Neuronal stem cell (in vitro differentiated cells): ENCODE measurements at regions not wholly inside any gene's neighbourhood (a gene's known extent, or its start where the extent isn't known, plus 50 kb on each side); places are given as distances from the start of the nearest gene placed in this dataset.

Experiments used
- DNase-seq: peaks from one replicate; pipeline ENCODE4 v3.0.0-alpha.2; 2013; ENCODE audit warnings: low spot score
- H2AFZ ChIP-seq: one replicate; pipeline ENCODE4 v1.6.1; 2013; ENCODE audit warnings: mild to moderate bottlenecking, low read length, inconsistent platforms
- H2AK5ac ChIP-seq: 2 replicates; pipeline ENCODE4 v1.6.1; 2013; ENCODE audit warnings: low read depth, mild to moderate bottlenecking, inconsistent platforms, low read length, moderate library complexity, mixed read lengths
- H2BK120ac ChIP-seq: 2 replicates; pipeline ENCODE4 v1.6.1; 2013; ENCODE audit warnings: low read depth, mild to moderate bottlenecking, inconsistent platforms, low read length, moderate library complexity, mixed read lengths
- H2BK12ac ChIP-seq: one replicate; pipeline ENCODE4 v1.6.1; 2013; ENCODE audit warnings: low read length, inconsistent platforms
- H2BK15ac ChIP-seq: 2 replicates; pipeline ENCODE4 v1.6.1; 2013; ENCODE audit warnings: mild to moderate bottlenecking, low read length, inconsistent platforms, mixed read lengths
- H2BK5ac ChIP-seq: one replicate; pipeline ENCODE4 v1.6.1; 2013; ENCODE audit warnings: inconsistent platforms, mild to moderate bottlenecking, low read length, moderate library complexity
- H3K14ac ChIP-seq: one replicate; pipeline ENCODE4 v1.6.1; 2013; ENCODE audit warnings: low read length, inconsistent platforms
- H3K18ac ChIP-seq: 2 replicates; pipeline ENCODE4 v1.6.1; 2013; ENCODE audit warnings: low read length, inconsistent platforms
- H3K23ac ChIP-seq: 2 replicates; pipeline ENCODE4 v1.6.1; 2013; ENCODE audit warnings: low read depth, mild to moderate bottlenecking, mixed read lengths, low read length, inconsistent platforms; ENCODE audit not compliant: poor library complexity
- H3K27ac ChIP-seq: replicated peaks from 3 replicates; pipeline ENCODE4 v1.5.1; 2013; ENCODE audit warnings: low read length, inconsistent platforms
- H3K27me3 ChIP-seq, 3 experiments: 2 replicates each; pipeline ENCODE4 v1.6.1; 2013; ENCODE audit warnings: low read length in 3 of 3, mild to moderate bottlenecking in 2 of 3, inconsistent platforms in 1 of 3, low read depth in 1 of 3, mixed read lengths in 1 of 3, moderate library complexity in 1 of 3; ENCODE audit not compliant: control insufficient read depth in 3 of 3, insufficient read depth in 3 of 3
- H3K36me3 ChIP-seq, 2 donors: replicated peaks in 1 of 2; 2 replicates each; pipeline ENCODE4 v1.6.1; 2013; ENCODE audit warnings: low read length in 2 of 2; ENCODE audit not compliant: control insufficient read depth in 2 of 2, insufficient read depth in 2 of 2
- H3K4ac ChIP-seq: 2 replicates; pipeline ENCODE4 v1.6.1; 2013; ENCODE audit warnings: inconsistent platforms, mild to moderate bottlenecking, low read length, moderate library complexity
- H3K4me1 ChIP-seq, 2 donors: 1 replicate in 1 of 2; 2 replicates in 1 of 2; pipeline ENCODE4 v1.6.1; 2013; ENCODE audit warnings: low read length in 2 of 2, low read depth in 1 of 2; ENCODE audit not compliant: control insufficient read depth in 2 of 2, insufficient read depth in 1 of 2
- H3K4me2 ChIP-seq: one replicate; pipeline ENCODE4 v1.6.1; 2013; ENCODE audit warnings: mild to moderate bottlenecking, low read length, inconsistent platforms; ENCODE audit not compliant: insufficient read depth, poor library complexity, severe bottlenecking
- H3K4me3 ChIP-seq, 2 donors: 2 replicates each; pipeline ENCODE4 v1.5.1; 2013; ENCODE audit warnings: low read length in 2 of 2, mild to moderate bottlenecking in 2 of 2, inconsistent platforms in 1 of 2, moderate library complexity in 1 of 2
- H3K79me1 ChIP-seq: one replicate; pipeline ENCODE4 v1.6.1; 2013; ENCODE audit warnings: low read depth, mild to moderate bottlenecking, inconsistent platforms, low read length, moderate library complexity
- H3K9ac ChIP-seq: one replicate; pipeline ENCODE4 v1.6.1; 2013; ENCODE audit warnings: mild to moderate bottlenecking, low read depth, low read length, inconsistent platforms; ENCODE audit not compliant: poor library complexity
- H3K9me3 ChIP-seq, 2 donors: replicated peaks in 1 of 2; 2 replicates each; pipeline versions ENCODE3 to v1.6.1; 2013; ENCODE audit warnings: low read length in 2 of 2, mild to moderate bottlenecking in 2 of 2, inconsistent platforms in 1 of 2, low read depth in 1 of 2, mixed read lengths in 1 of 2, moderate library complexity in 1 of 2; ENCODE audit not compliant: control insufficient read depth in 2 of 2, insufficient read depth in 1 of 2
- H4K8ac ChIP-seq: one replicate; pipeline ENCODE4 v1.6.1; 2013; ENCODE audit warnings: low read depth, mild to moderate bottlenecking, inconsistent platforms, low read length, moderate library complexity
- H4K91ac ChIP-seq: one replicate; pipeline ENCODE4 v1.6.1; 2013; ENCODE audit warnings: low read length, low read depth, mild to moderate bottlenecking, inconsistent platforms; ENCODE audit not compliant: poor library complexity
- WGBS, 2 donors: extraction: QIAGEN DNeasy Blood & Tissue Kit; methylation state at CpG; one replicate each; pipeline ENCODE4 v1.1.7; 2013; ENCODE audit warnings: missing lambda C conversion rate in 2 of 2, mixed read lengths in 1 of 2; ENCODE audit not compliant: insufficient read length in 2 of 2, insufficient replicate concordance in 1 of 2; ENCODE audit errors: extremely low coverage in 2 of 2; 5-methylcytosine and 5-hydroxymethylcytosine counted together

- no peak overlapping the region for H3K27ac ChIP-seq
- no peak overlapping the region for H2BK120ac ChIP-seq
- H3K27me3 ChIP-seq = no peaks in the 10 kb centered on the region
- no peak overlapping the region for H2BK12ac ChIP-seq
- H3K79me1 ChIP-seq = no peaks in the 10 kb centered on the region
- H3K23ac ChIP-seq = no peak overlapping the region
- H4K91ac ChIP-seq = no peak overlapping the region
- no peak for DNase-seq
- no peak overlapping the region for H2AK5ac ChIP-seq
- no peak overlapping the region for H3K18ac ChIP-seq
- no peaks in the 10 kb centered on the region for H3K36me3 ChIP-seq
- H3K4me3 ChIP-seq = no peak overlapping the region
- H3K9ac ChIP-seq = no peak overlapping the region
- H2BK15ac ChIP-seq = no peak overlapping the region
- no peak overlapping the region for H2BK5ac ChIP-seq
- H4K8ac ChIP-seq = no peak overlapping the region
- no peaks in the 10 kb centered on the region for H3K9me3 ChIP-seq
- no peak overlapping the region for H2AFZ ChIP-seq
- no peak overlapping the region for H3K14ac ChIP-seq
- no peaks in the 10 kb centered on the region for H3K4me1 ChIP-seq
- H3K4ac ChIP-seq = no peak overlapping the region
- H3K4me2 ChIP-seq = no peak overlapping the region
- WGBS, 2 donors = no CpG with 5 or more reads among the region's 3 CpGs
Measured at GRCh38 chr6:104396077-104396476, 463.6 kb downstream of the HACE1 start.

GRCh38 chr6:104381907-104382306, 477.8 kb downstream of the HACE1 start:
- Histone ChIP-seq H3K79me1 (no peaks in the 10 kb centered on the region), H3K4me2 (no peak overlapping the region), H2BK5ac (no peak overlapping the region), H2BK12ac (no peak overlapping the region), H3K27me3 (no peaks in the 10 kb centered on the region), H3K14ac (no peak overlapping the region), H3K9ac (no peak overlapping the region), H3K4me1 (no peaks in the 10 kb centered on the region), H3K27ac (no peak overlapping the region), H3K36me3 (no peaks in the 10 kb centered on the region), H3K9me3 (no peaks in the 10 kb centered on the region), H2BK15ac (no peak overlapping the region), H3K23ac (no peak overlapping the region), H3K18ac (no peak overlapping the region), H2AK5ac (no peak overlapping the region), H2AFZ (no peak overlapping the region), H3K4me3 (no peak overlapping the region), H4K91ac (no peak overlapping the region), H3K4ac (no peak overlapping the region), H4K8ac (no peak overlapping the region), H2BK120ac (no peak overlapping the region)
- WGBS, 2 donors = no CpG with 5 or more reads among the region's 2 CpGs
- no peak for DNase-seq

DNA sequence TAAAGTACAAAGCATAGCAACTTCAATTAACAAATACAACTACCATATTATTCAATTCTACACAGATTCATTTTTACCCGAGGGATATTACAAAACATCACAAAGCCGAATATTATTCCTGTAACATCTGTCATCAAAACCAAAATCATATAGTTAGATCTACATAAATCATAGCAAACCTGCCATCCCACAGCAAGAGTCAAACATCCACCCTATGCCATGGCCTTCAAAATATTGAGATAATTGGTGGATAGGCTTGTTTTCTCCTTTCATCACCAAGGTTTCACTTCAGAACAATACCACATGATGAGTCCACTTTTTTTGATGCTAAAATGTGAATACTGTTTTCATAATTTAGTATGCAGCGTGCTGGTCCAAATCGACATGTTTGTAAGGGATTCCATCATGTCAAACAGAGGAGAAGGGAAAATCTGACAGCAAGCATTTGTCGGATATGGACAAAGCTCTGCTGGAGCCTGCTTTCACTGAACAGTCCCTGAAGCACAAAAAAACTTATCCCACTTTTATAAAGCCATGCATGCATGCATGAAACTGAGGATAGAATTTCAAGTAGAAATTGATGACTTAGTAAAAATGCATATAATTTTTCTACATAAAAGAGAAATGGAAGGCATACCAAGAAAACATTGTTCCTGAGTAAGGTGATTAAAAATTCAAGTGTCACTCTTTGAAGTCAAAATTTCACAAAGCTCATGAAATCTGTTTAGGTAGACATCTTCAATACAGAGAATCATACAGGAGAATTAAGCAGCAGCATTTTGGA, 494.1 kb downstream of the HACE1 start:
- H3K9ac ChIP-seq = no peak overlapping the region
- H3K23ac ChIP-seq = no peak overlapping the region
- no peak overlapping the region for H2AFZ ChIP-seq
- H4K91ac ChIP-seq = no peak overlapping the region
- no peaks in the 10 kb centered on the region for H3K9me3 ChIP-seq
- WGBS, 2 donors = 100% methylated on average over 1 of the region's 5 CpGs; no CpG with 5 or more reads in 1 of the 2 donors
- no peak overlapping the region for H2AK5ac ChIP-seq
- H3K4me2 ChIP-seq = no peak overlapping the region
- H3K27ac ChIP-seq = no peak overlapping the region
- H2BK5ac ChIP-seq = no peak overlapping the region
- no peak overlapping the region for H3K4me3 ChIP-seq
- H3K14ac ChIP-seq = no peak overlapping the region
- peaks cover 0 to 2% of the 10 kb centered on the region in 2 donors for H3K4me1 ChIP-seq
- DNase-seq = no peak
- H2BK12ac ChIP-seq = no peak overlapping the region
- H3K36me3 ChIP-seq = no peaks in the 10 kb centered on the region
- H2BK15ac ChIP-seq = no peak overlapping the region
- H3K4ac ChIP-seq = no peak overlapping the region
- peaks cover 0 to 5% (median 0%) of the 10 kb centered on the region in 3 experiments for H3K27me3 ChIP-seq
- H3K18ac ChIP-seq = no peak overlapping the region
- no peaks in the 10 kb centered on the region for H3K79me1 ChIP-seq
- no peak overlapping the region for H2BK120ac ChIP-seq
- no peak overlapping the region for H4K8ac ChIP-seq

DNA sequence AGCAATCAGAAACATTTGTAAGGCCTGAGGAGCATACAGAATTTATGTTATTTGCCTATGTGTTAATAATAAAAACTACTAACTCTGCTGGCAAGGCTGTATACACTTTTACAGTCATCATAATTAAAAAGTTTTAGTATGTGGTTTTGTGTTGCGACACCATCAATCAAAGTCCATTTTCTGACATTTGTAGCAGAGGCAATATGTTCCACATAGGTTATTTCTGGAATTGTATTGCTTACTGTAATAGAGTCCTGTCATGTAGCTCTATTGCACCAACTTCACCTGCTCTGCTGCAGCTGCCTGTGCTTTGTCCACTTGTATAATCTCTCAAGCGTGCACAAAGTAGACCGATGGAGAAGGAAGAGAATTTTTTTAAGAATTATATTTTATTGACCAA, 501.8 kb downstream of the HACE1 start:
- DNase-seq = no peak
- no peak overlapping the region for H3K23ac ChIP-seq
- H3K14ac ChIP-seq = no peak overlapping the region
- no peak overlapping the region for H4K8ac ChIP-seq
- H3K9me3 ChIP-seq = no peaks in the 10 kb centered on the region
- H2BK5ac ChIP-seq = no peak overlapping the region
- H3K4me2 ChIP-seq = no peak overlapping the region
- H2BK15ac ChIP-seq = no peak overlapping the region
- no peak overlapping the region for H4K91ac ChIP-seq
- peaks cover 0 to 1% of the 10 kb centered on the region in 2 donors for H3K4me1 ChIP-seq
- H3K4ac ChIP-seq = no peak overlapping the region
- H3K9ac ChIP-seq = no peak overlapping the region
- WGBS, 2 donors = no CpG with 5 or more reads among the region's 3 CpGs
- no peak overlapping the region for H2BK120ac ChIP-seq
- no peaks in the 10 kb centered on the region for H3K36me3 ChIP-seq
- no peak overlapping the region for H2AK5ac ChIP-seq
- H3K79me1 ChIP-seq = no peaks in the 10 kb centered on the region
- no peaks in the 10 kb centered on the region for H3K27me3 ChIP-seq
- no peak overlapping the region for H2AFZ ChIP-seq
- H3K18ac ChIP-seq = no peak overlapping the region
- H3K4me3 ChIP-seq = no peak overlapping the region
- no peak overlapping the region for H2BK12ac ChIP-seq
- H3K27ac ChIP-seq = no peak overlapping the region
